OCI-LY3 (cell line): ENCODE measurements at regions not wholly inside any gene's neighbourhood (a gene's known extent, or its start where the extent isn't known, plus 50 kb on each side); places are given as distances from the start of the nearest gene placed in this dataset.

Source experiments
- H2AFZ ChIP-seq: fragments of 200-600, 300-600 bp; shearing (Covaris generic); 2 replicates; pipeline ENCODE4 v1.6.0; 2014; ENCODE audit warnings: antibody characterized with exemption, low read depth, low read length
- H3K27ac ChIP-seq: fragments of 200-600, 300-600 bp; sonication (generic); 2 replicates; pipeline ENCODE4 v1.5.1; 2014; ENCODE audit warnings: mild to moderate bottlenecking, low read length, moderate library complexity, mixed read lengths
- H3K27me3 ChIP-seq: fragments of 200-600, 300-600 bp; sonication (generic); 2 replicates; pipeline ENCODE4 v1.6.1; 2014; ENCODE audit warnings: low read depth, low read length, mixed read lengths
- H3K36me3 ChIP-seq: fragments of 200-600, 300-600 bp; sonication (generic); replicated peaks from 2 replicates; pipeline ENCODE3; 2014; ENCODE audit warnings: low read depth, low read length, mixed read lengths
- H3K4me1 ChIP-seq: fragments of 300-600, 200-600 bp; sonication (generic); 2 replicates; pipeline ENCODE4 v1.6.1; 2014; ENCODE audit warnings: low read length, mixed read lengths
- H3K4me2 ChIP-seq: fragments of 200-600, 300-600 bp; sonication (generic); 2 replicates; pipeline ENCODE4 v1.6.1; 2014; ENCODE audit warnings: low read length, mixed read lengths
- H3K4me3 ChIP-seq: fragments of 300-600, 200-600 bp; sonication (generic); 2 replicates; pipeline ENCODE4 v1.5.1; 2014; ENCODE audit warnings: antibody characterized with exemption, mild to moderate bottlenecking, low read length, moderate library complexity
- H3K79me2 ChIP-seq: fragments of 300-600, 200-600 bp; shearing (Covaris generic); 2 replicates; pipeline ENCODE4 v1.6.1; 2014; ENCODE audit warnings: mild to moderate bottlenecking, low read length, mixed read lengths
- H3K9ac ChIP-seq: fragments of 300-600, 200-600 bp; shearing (Covaris generic); 2 replicates; pipeline ENCODE4 v1.6.0; 2014; ENCODE audit warnings: mild to moderate bottlenecking, low read length, moderate library complexity
- H3K9me3 ChIP-seq: fragments of 200-600, 300-600 bp; shearing (Covaris generic); 2 replicates; pipeline ENCODE4 v1.6.1; 2014; ENCODE audit warnings: low read length, mixed read lengths; ENCODE audit not compliant: insufficient read depth
- H4K20me1 ChIP-seq: fragments of 200-600, 300-600 bp; sonication (generic); 2 replicates; pipeline ENCODE4 v1.6.1; 2016; ENCODE audit warnings: low read length, mixed read lengths; ENCODE audit not compliant: insufficient read depth
- EZH2phosphoT487 ChIP-seq: fragments of 200-600 bp; shearing (Covaris generic); IDR thresholded peaks from 2 replicates; pipeline ENCODE4 v1.6.1; 2018; ENCODE audit warnings: antibody characterized with exemption, mixed run types, low read depth
- TF ChIP-seq, protein P1 (sequence below): fragments of 200-600, 300-600 bp; sonication (generic); IDR thresholded peaks from 2 replicates; pipeline ENCODE4 v1.5.1; 2014; ENCODE audit warnings: antibody characterized with exemption, low read length, low read depth

DNA sequence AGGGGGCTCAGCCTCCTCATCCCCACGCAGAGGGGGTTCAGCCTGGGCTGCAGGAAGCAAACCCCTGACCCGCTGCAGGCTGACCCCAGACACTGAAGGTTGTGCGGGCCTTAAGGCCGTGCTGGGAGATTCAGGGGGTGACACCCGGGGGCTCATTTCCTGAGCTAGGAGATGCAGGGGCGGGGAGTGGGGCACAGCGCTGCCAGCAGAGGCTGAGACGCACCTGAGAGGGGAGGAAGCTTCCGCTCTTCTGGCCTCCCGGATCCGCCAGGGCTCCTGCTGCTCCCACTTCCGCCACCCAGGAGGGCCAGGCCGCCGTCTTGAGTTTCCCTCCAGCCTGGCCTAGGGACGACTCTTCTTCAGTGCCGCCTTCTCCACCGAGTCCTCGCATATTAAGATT, 173.2 kb upstream of the FOXF1 start:
- no peaks in the 10 kb centered on the region for H3K4me1 ChIP-seq
- H3K36me3 ChIP-seq = no peaks in the 10 kb centered on the region
- H3K4me3 ChIP-seq = no peak overlapping the region
- no peak overlapping the region for H2AFZ ChIP-seq
- TF ChIP-seq, protein P1, sequence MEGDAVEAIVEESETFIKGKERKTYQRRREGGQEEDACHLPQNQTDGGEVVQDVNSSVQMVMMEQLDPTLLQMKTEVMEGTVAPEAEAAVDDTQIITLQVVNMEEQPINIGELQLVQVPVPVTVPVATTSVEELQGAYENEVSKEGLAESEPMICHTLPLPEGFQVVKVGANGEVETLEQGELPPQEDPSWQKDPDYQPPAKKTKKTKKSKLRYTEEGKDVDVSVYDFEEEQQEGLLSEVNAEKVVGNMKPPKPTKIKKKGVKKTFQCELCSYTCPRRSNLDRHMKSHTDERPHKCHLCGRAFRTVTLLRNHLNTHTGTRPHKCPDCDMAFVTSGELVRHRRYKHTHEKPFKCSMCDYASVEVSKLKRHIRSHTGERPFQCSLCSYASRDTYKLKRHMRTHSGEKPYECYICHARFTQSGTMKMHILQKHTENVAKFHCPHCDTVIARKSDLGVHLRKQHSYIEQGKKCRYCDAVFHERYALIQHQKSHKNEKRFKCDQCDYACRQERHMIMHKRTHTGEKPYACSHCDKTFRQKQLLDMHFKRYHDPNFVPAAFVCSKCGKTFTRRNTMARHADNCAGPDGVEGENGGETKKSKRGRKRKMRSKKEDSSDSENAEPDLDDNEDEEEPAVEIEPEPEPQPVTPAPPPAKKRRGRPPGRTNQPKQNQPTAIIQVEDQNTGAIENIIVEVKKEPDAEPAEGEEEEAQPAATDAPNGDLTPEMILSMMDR = no peak
- TF ChIP-seq EZH2phosphoT487 = no peak
- no peaks in the 10 kb centered on the region for H3K79me2 ChIP-seq
- H3K27me3 ChIP-seq = peaks cover 9% of the 10 kb centered on the region; the same call in 1 of the 2 replicates
- no peak overlapping the region for H3K4me2 ChIP-seq
- no peak overlapping the region for H3K27ac ChIP-seq
- no peaks in the 10 kb centered on the region for H3K9me3 ChIP-seq
- no peaks in the 10 kb centered on the region for H4K20me1 ChIP-seq
- H3K9ac ChIP-seq = no peak overlapping the region

DNA sequence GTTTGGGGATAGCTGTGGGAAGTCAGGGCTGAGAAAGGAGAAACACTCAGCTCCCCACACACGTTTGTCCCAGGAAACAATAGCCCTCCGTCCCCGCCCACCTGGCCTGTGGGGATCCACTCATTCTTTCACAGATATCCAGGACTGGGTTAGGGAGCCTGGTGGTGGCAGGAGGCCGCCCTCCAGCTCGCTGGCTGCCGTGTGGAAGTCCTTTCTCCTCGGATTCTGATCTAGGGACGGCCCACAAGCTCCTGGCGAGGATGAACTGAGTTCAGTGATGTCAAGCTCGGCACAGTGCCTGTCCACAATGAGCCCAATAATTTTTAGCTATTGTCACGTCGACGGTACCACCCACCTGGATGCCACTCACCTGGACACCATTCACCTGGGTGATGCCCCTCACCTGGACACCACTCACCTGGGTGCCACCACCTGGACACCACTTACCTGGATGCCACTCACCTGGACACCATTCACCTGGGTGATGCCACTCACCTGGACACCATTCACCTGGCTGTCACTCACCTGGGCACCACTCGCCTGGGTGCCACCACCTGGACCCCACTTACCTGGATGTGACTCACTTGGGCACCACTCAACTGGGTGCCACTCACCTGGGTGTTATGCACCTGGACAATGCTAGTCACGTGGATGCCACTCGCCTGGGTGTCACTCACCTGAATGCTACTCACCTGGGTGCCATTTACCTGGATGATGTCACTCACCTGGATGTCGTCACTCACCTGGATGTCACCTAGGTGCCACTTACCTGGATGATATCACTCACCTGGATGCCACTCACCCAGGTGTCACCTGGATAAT, 172.5 kb upstream of the FOXF1 start:
- Histone ChIP-seq H3K79me2 (no peaks in the 10 kb centered on the region), H3K9me3 (no peaks in the 10 kb centered on the region), H3K4me2 (no peak overlapping the region), H2AFZ (no peak overlapping the region), H4K20me1 (no peaks in the 10 kb centered on the region), H3K27me3 (peaks cover 14% of the 10 kb centered on the region), H3K27ac (no peak overlapping the region), H3K4me3 (no peak overlapping the region), H3K9ac (no peak overlapping the region), H3K4me1 (no peaks in the 10 kb centered on the region), H3K36me3 (no peaks in the 10 kb centered on the region)
- TF ChIP-seq EZH2phosphoT487 = no peak
- TF ChIP-seq, protein P1 = no peak

DNA sequence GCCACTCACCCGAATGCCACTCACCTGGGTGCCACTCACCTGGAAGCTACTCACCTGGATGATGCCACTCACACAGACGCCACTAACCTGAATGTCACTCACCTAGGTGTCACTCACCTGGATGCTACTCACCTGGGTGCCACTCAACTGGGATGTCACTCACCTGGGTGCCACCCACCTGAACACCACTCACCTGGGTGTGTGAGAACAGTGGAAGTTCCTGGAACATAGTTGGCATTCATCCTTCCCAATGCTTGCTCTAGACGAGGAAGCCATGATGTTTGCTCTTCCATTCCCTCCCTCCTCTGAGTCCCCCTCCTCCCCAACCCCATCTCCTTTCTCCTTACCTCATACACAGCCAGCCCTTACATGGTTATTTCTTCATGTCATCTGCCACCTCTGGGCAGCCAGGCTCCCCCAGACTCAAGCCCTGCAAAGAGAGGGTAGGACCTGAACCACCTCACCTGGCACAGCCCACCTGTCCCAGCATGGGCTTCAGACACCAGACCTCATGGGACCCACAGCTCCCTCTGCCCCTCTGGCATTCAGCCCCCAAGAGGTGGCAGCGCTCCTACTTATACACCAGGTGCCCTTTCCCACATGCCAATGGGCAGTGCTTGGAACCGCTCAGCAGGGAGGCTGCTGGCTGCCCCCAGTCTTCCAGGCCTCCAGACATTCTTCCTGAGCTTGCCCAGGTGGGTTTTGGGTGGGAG, 171.8 kb upstream of the FOXF1 start:
- Histone ChIP-seq H3K4me2 (no peak overlapping the region), H2AFZ (no peak overlapping the region), H3K9ac (no peak overlapping the region), H3K4me1 (no peaks in the 10 kb centered on the region), H3K27ac (no peak overlapping the region), H3K4me3 (no peak overlapping the region), H3K36me3 (no peaks in the 10 kb centered on the region), H3K79me2 (no peaks in the 10 kb centered on the region), H3K9me3 (no peaks in the 10 kb centered on the region), H4K20me1 (no peaks in the 10 kb centered on the region), H3K27me3 (peaks cover 11% of the 10 kb centered on the region)
- no peak for TF ChIP-seq EZH2phosphoT487
- TF ChIP-seq, protein P1 = no peak

DNA sequence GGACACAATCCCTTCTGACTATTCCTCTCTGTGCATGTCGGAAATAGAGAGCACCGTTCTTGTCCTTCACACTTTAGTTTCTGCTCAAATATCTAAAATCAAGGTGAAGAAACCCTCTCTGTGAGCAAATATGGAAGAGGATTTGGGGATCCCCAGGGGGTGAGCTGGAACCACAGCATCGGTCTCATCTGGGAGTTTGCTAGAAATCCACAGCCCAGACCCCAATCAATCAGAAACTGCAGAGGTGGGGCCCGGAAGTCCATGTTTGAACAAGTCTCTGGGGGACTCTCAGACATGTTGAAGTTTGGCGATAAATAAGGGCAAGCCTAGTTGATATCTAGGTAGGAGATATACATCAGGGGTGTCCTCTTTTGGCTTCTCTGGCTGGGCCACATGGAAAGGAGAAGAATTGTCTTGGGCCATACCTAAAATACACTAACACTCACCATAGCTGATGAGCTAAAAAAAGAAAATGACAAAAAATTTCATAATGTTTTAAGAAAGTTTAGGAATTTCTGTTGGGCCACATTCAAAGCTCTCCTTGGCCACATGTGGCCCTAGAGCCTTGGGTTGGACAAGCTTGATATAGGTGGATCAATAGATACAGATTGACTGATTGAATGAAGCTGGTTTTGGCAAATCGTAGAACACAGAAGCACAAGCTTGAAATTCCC, 168.0 kb upstream of the FOXF1 start:
- no peak overlapping the region for H3K4me2 ChIP-seq
- no peak overlapping the region for H2AFZ ChIP-seq
- no peak overlapping the region for H3K4me3 ChIP-seq
- H3K27ac ChIP-seq = no peak overlapping the region
- H3K9me3 ChIP-seq = no peaks in the 10 kb centered on the region
- no peaks in the 10 kb centered on the region for H3K79me2 ChIP-seq
- TF ChIP-seq, protein P1 = no peak
- TF ChIP-seq EZH2phosphoT487 = no peak
- H3K9ac ChIP-seq = no peak overlapping the region
- no peaks in the 10 kb centered on the region for H3K36me3 ChIP-seq
- no peaks in the 10 kb centered on the region for H4K20me1 ChIP-seq
- H3K27me3 ChIP-seq = peaks cover 11% of the 10 kb centered on the region
- no peaks in the 10 kb centered on the region for H3K4me1 ChIP-seq
